ENCODE measurements at regions not wholly inside any gene's neighbourhood (a gene's known extent, or its start where the extent isn't known, plus 50 kb on each side); places are given as distances from the start of the nearest gene placed in this dataset.

DNA sequence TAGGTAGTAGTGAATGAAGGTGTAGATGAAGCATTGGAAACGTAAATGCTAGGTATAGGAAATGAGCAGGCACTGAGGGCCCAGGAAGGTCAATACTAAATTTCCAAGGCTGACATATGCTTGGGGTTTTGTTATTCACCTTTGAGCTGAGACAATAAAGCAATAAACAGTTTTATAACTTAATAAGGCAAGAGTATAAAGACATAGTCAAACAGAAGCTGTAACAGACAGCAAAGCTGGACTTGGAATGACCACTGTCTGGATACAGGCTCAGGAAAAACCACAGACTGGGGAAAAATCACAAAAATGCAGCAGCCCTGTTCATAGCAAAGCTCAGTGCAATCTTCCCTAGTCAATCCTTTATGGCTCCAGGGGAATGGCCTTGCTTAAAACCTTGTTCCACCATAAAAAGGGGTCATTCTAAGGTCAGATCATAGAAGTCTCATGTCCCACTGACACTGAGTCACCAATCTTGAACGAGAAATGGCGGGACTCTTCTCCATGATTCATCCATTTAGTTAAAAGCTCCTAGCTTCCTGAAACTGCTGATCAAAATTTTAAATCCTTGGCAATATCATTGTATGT, 493.3 kb downstream of the CMPK2 start:
- H3K4me3 ChIP-seq (ENCODE audit: low read depth, low read length), result no peak overlapping the region
- TF ChIP-seq, protein P1, sequence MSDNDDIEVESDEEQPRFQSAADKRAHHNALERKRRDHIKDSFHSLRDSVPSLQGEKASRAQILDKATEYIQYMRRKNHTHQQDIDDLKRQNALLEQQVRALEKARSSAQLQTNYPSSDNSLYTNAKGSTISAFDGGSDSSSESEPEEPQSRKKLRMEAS (IDR thresholded peaks at IDR 0.05; ENCODE audit: low read depth, low read length), result no peak
- TF ChIP-seq, protein P2, sequence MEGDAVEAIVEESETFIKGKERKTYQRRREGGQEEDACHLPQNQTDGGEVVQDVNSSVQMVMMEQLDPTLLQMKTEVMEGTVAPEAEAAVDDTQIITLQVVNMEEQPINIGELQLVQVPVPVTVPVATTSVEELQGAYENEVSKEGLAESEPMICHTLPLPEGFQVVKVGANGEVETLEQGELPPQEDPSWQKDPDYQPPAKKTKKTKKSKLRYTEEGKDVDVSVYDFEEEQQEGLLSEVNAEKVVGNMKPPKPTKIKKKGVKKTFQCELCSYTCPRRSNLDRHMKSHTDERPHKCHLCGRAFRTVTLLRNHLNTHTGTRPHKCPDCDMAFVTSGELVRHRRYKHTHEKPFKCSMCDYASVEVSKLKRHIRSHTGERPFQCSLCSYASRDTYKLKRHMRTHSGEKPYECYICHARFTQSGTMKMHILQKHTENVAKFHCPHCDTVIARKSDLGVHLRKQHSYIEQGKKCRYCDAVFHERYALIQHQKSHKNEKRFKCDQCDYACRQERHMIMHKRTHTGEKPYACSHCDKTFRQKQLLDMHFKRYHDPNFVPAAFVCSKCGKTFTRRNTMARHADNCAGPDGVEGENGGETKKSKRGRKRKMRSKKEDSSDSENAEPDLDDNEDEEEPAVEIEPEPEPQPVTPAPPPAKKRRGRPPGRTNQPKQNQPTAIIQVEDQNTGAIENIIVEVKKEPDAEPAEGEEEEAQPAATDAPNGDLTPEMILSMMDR (IDR thresholded peaks at IDR 0.05; ENCODE audit: low read depth, low read length), result no peak
- TF ChIP-seq MYC (IDR thresholded peaks at IDR 0.05; ENCODE audit: low read depth, low read length) (no peak), POLR2A (IDR thresholded peaks at IDR 0.05; ENCODE audit: extremely low read depth, insufficient read length) (no peak)
- DNase-seq (ENCODE audit: low read depth), result no peak

DNA sequence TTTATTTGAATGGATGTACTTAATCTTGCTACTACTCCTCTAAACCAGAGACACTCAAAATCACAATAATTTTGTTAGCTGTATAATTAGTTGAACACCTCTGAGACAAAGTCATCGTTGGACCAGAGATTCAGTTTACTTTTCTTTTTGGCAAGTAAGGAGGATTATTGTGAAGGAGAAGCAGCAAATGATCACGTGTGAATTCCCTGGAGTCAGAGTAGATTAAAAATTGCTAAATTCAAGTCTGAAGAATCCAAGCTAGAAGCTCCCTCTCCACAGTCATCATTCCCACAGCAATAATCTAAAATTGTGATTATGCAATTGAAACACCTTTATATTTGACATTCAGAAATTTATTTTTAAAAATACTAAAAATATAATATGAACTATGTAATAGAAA, 484.4 kb downstream of the CMPK2 start:
- H3K4me3 ChIP-seq (ENCODE audit: low read depth, low read length), result no peak overlapping the region
- DNase-seq (ENCODE audit: low read depth), result no peak
- TF ChIP-seq POLR2A (IDR thresholded peaks at IDR 0.05; ENCODE audit: extremely low read depth, insufficient read length) (no peak), MYC (IDR thresholded peaks at IDR 0.05; ENCODE audit: low read depth, low read length) (no peak)
- TF ChIP-seq, protein P2 (IDR thresholded peaks at IDR 0.05; ENCODE audit: low read depth, low read length), result no peak
- TF ChIP-seq, protein P1 (IDR thresholded peaks at IDR 0.05; ENCODE audit: low read depth, low read length), result no peak

DNA sequence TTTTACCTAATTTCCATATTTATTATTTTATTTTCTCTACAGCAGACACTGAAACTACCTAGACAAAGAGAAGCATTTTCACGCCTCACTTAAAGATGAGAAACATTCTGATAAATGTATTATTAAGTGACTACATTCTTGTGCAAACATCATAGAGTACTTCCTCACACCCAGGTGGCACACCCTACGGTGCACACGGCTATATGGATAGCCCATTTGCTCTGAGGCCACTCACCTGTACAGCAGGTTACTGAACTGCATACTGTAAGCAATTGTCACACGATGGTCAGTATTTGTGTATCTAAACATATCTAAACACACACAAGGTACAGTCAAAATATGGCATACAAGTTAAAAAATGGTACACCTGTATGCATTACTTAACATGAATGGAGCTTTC, 481.4 kb downstream of the CMPK2 start:
- DNase-seq (ENCODE audit: low read depth), result no peak
- no peak overlapping the region for H3K4me3 ChIP-seq (ENCODE audit: low read depth, low read length)

DNA sequence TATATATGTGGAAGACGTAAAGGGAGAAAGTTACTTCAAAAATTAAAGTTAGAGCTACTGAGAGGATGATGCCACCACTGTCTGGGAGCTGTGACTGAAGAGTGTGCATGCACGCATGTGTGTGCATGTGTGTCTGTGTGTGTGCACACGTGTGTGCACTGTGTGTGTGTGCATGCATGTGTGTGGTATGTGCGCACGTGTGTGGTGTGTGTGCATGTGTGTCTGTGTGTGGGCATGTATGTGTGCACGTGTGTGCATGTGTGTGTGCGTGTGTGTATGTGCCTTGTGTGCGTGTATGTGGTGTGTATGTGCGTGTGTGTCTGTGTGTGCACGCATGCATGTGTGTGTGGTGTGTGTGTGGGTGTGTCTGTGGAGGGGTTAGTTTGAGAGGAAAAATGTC, 473.4 kb downstream of the CMPK2 start:
- H3K4me3 ChIP-seq (ENCODE audit: low read depth, low read length), result no peak overlapping the region
- no peak for DNase-seq (ENCODE audit: low read depth)
- TF ChIP-seq, protein P2 (IDR thresholded peaks at IDR 0.05; ENCODE audit: low read depth, low read length), result no peak
- TF ChIP-seq, protein P1 (IDR thresholded peaks at IDR 0.05; ENCODE audit: low read depth, low read length), result no peak
- no peak for TF ChIP-seq POLR2A (IDR thresholded peaks at IDR 0.05; ENCODE audit: extremely low read depth, insufficient read length)
- TF ChIP-seq MYC (IDR thresholded peaks at IDR 0.05; ENCODE audit: low read depth, low read length), result no peak

More for the DNA sequence above, 481.4 kb downstream of the CMPK2 start:
- TF ChIP-seq, protein P2 (IDR thresholded peaks at IDR 0.05; ENCODE audit: low read depth, low read length), result no peak
- TF ChIP-seq MYC (IDR thresholded peaks at IDR 0.05; ENCODE audit: low read depth, low read length) (no peak), POLR2A (IDR thresholded peaks at IDR 0.05; ENCODE audit: extremely low read depth, insufficient read length) (no peak)
- TF ChIP-seq, protein P1 (IDR thresholded peaks at IDR 0.05; ENCODE audit: low read depth, low read length), result no peak

DNA sequence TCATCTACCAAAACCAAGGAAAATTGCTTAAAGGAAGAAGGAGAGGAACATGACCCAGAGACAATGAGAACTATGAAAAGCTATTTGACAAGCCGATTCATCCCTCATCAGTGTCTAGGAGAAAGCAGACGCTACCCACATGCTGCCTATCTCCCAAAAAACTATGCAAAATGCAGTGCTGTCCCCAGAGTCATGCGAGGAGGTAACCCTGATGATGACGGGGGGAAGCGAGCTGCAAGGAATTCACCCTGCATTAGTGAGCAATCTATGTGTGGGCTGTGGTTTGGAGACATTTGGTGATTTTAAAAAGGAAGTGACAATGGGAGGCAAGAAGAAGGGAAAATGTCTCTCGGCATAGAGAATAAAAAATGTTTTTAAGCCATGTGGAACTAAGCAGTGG, 472.7 kb downstream of the CMPK2 start:
- H3K4me3 ChIP-seq (ENCODE audit: low read depth, low read length), result no peak overlapping the region
- DNase-seq (ENCODE audit: low read depth), result no peak
- TF ChIP-seq POLR2A (IDR thresholded peaks at IDR 0.05; ENCODE audit: extremely low read depth, insufficient read length) (no peak), MYC (IDR thresholded peaks at IDR 0.05; ENCODE audit: low read depth, low read length) (no peak)
- TF ChIP-seq, protein P2 (IDR thresholded peaks at IDR 0.05; ENCODE audit: low read depth, low read length), result no peak

DNA sequence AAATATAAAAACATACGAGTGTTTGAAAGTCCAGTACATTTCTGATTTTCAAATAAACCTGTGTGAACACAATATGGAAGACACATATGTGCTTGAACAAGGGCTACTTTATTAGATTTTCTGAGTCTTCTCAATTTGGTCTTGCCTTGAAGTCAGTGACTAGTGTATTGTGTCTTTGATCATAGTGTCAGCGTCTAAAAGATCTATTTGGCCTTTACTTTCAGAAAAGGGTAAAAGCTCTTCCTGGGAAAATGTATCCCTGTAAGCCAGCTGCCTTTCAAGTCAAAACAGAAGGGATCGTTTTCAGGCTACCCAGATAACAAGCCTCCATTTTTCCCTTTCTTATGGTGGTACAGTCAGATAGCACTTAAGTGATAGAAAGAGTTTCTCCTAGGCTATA, 471.9 kb downstream of the CMPK2 start:
- TF ChIP-seq, protein P2 (IDR thresholded peaks at IDR 0.05; ENCODE audit: low read depth, low read length), result no peak
- TF ChIP-seq, protein P1 (IDR thresholded peaks at IDR 0.05; ENCODE audit: low read depth, low read length), result no peak
- no peak for DNase-seq (ENCODE audit: low read depth)
- no peak overlapping the region for H3K4me3 ChIP-seq (ENCODE audit: low read depth, low read length)
